ENCODE measurements at regions not wholly inside any gene's neighbourhood (a gene's known extent, or its start where the extent isn't known, plus 50 kb on each side); places are given as distances from the start of the nearest gene placed in this dataset.

DNA sequence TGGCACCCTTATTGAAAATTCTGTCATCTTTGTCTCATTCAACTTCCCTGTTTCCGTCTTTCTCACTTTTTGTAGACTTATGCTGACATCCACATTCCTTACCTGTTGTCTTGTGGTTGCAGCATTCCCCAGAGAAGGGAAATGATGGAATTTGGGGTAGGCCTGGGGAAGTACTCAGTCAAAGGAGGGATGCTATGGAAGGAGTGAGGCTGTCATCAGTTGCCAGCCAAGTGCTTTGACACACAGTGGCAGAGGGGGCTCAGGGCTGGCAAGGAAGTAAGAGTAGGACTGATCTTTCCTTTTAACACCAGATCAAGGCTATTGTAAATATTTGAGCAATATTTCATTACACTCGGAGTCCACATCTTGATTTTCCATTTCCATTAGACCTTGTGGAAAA, 64.4 kb downstream of the RPLP1 start:
- POLR2A ChIA-PET = no interaction called here
- no peak for TF ChIP-seq NFRKB (IDR thresholded peaks at IDR 0.05)
- TF ChIP-seq LEF1 (IDR thresholded peaks at IDR 0.05; ENCODE audit: borderline replicate concordance) = no peak
- TF ChIP-seq SP1 (IDR thresholded peaks at IDR 0.05) = no peak
- no peak for TF ChIP-seq FOXM1 (IDR thresholded peaks at IDR 0.05; ENCODE audit: borderline replicate concordance)
- no peak for TF ChIP-seq HDGF (IDR thresholded peaks at IDR 0.05; ENCODE audit: borderline replicate concordance)
- TF ChIP-seq FOXA1 (IDR thresholded peaks at IDR 0.05) = no peak
- no peak for TF ChIP-seq TARDBP (IDR thresholded peaks at IDR 0.05)
- TF ChIP-seq BHLHE40 (IDR thresholded peaks at IDR 0.05; ENCODE audit: borderline replicate concordance) = no peak
- TF ChIP-seq ARNT (IDR thresholded peaks at IDR 0.05) = no peak
- TF ChIP-seq SUZ12 (IDR thresholded peaks at IDR 0.05) = no peak
- no peak for TF ChIP-seq CTBP1 (IDR thresholded peaks at IDR 0.05; ENCODE audit: borderline replicate concordance)
- TF ChIP-seq ZNF384 (IDR thresholded peaks at IDR 0.05) = no peak
- no peak for DNase-seq (ENCODE audit: extremely low spot score)
- CTCF ChIA-PET = no interaction called here

GRCh38 chr15:69518806-69519205, 66.2 kb downstream of the RPLP1 start:
- TF ChIP-seq HDGF (IDR thresholded peaks at IDR 0.05; ENCODE audit: borderline replicate concordance) = no peak
- no peak for TF ChIP-seq FOXK2 (IDR thresholded peaks at IDR 0.05)
- TF ChIP-seq ARNT (IDR thresholded peaks at IDR 0.05) = no peak
- ChIA-PET CTCF (no interaction called here), POLR2A (no interaction called here)
- DNase-seq (ENCODE audit: extremely low spot score) = no peak

GRCh38 chr15:69520067-69520466, 67.4 kb downstream of the RPLP1 start:
- TF ChIP-seq CTBP1 (IDR thresholded peaks at IDR 0.05; ENCODE audit: borderline replicate concordance) (no peak), SUZ12 (IDR thresholded peaks at IDR 0.05) (no peak), ELF4 (IDR thresholded peaks at IDR 0.05) (no peak), FOXK2 (IDR thresholded peaks at IDR 0.05) (no peak), NFRKB (IDR thresholded peaks at IDR 0.05) (no peak), FOXA1 (IDR thresholded peaks at IDR 0.05) (no peak), PKNOX1 (IDR thresholded peaks at IDR 0.05) (no peak), LEF1 (IDR thresholded peaks at IDR 0.05; ENCODE audit: borderline replicate concordance) (no peak), L3MBTL2 (conservative IDR thresholded peaks at IDR 0.05) (no peak), BHLHE40 (IDR thresholded peaks at IDR 0.05; ENCODE audit: borderline replicate concordance) (no peak), SP1 (IDR thresholded peaks at IDR 0.05) (no peak), ARNT (IDR thresholded peaks at IDR 0.05) (no peak)
- POLR2A ChIA-PET = no interaction called here
- CTCF ChIA-PET = no interaction called here
- no peak for DNase-seq (ENCODE audit: extremely low spot score)

GRCh38 chr15:69522361-69522760, 69.7 kb downstream of the RPLP1 start:
- TF ChIP-seq FOXK2 (IDR thresholded peaks at IDR 0.05) (no peak), NFRKB (IDR thresholded peaks at IDR 0.05) (no peak), HDGF (IDR thresholded peaks at IDR 0.05; ENCODE audit: borderline replicate concordance) (no peak), L3MBTL2 (conservative IDR thresholded peaks at IDR 0.05) (no peak), FOXA1 (IDR thresholded peaks at IDR 0.05) (no peak), BHLHE40 (IDR thresholded peaks at IDR 0.05; ENCODE audit: borderline replicate concordance) (no peak), CTBP1 (IDR thresholded peaks at IDR 0.05; ENCODE audit: borderline replicate concordance) (no peak), SUZ12 (IDR thresholded peaks at IDR 0.05) (no peak), SP1 (IDR thresholded peaks at IDR 0.05) (no peak), TARDBP (IDR thresholded peaks at IDR 0.05) (no peak), ELF4 (IDR thresholded peaks at IDR 0.05) (no peak), ARNT (IDR thresholded peaks at IDR 0.05) (no peak), FOXM1 (IDR thresholded peaks at IDR 0.05; ENCODE audit: borderline replicate concordance) (no peak), ZNF384 (IDR thresholded peaks at IDR 0.05) (no peak), PKNOX1 (IDR thresholded peaks at IDR 0.05) (no peak), LEF1 (IDR thresholded peaks at IDR 0.05; ENCODE audit: borderline replicate concordance) (no peak)
- ChIA-PET CTCF (interaction anchor here (0.6 to 0.7 kb wide), 2 partner anchors 9 to 41 kb away, joined by 3 to 4 read pairs; no protein-coding TSS in a partner anchor), POLR2A (no interaction called here)
- no peak for DNase-seq (ENCODE audit: extremely low spot score)

DNA sequence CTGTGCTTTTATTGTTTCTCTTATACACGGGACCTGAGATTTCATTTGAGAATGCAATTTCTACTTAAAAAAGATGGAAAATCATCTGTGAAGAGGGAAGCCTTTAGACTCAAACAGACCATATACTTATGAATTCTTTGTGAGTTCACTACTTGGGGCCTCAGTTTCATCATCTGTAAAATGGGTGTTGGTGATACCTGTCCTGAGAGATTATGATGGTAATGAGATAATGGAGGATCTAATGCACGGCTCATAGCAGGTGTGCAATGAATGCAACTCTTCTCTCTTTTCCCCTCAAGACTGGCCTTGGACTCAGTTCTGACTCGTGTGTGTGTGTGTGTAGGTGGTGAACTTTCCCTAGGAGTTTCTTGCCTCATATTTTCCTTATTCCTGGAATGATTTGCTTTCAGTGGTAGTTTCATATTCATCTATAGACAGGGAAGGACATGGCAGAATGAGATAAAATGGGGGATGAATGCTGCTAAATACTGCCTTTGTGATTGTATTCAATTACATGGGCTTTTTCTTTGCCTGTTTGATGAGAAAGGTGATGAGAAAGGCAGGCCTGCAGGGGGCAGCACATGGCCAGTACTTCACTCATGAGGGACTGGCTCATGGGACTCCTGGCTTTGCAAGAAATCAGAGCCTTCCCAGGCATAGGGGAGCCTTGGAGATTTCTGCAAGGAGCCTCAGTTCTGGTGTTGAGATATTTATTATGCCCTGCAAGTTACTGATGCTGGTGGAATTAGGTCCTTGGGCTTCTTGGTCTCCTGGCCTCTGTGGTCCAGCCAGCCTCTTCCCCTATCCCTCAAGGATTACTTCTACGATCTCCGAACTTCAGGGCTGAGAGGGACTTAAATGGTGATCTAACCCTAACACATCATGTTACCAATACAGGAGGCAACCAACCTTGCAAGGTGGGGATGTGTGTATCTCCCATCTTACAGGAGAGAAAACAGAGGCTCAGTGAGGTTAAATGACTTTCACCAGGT, 70.7 kb downstream of the RPLP1 start:
- peak; percentile 72 for DNase-seq (ENCODE audit: extremely low spot score)
- TF ChIP-seq SUZ12 (IDR thresholded peaks at IDR 0.05) (no peak), TARDBP (IDR thresholded peaks at IDR 0.05) (no peak), SP1 (IDR thresholded peaks at IDR 0.05) (no peak)
- ChIA-PET CTCF (no interaction called here), POLR2A (no interaction called here)

DNA sequence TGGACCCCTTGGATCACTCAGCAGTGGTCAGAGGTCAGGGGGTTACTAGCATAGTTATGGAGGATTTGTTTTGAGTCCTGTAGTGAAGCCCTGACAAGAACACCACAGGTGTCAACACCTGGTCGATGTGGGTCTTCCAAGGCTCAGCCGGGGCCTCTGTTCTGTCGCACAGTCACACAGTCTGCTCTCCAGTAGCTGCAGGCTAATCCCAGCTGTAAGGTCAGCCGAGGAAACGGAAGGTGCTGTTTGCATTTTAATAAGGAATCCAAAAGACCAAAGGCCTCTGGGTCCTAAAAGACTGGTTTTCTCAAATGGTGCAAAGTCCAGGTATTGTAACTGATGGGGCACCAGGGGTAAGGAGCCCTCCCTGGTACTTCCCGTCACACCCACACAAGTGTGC, 71.7 kb downstream of the RPLP1 start:
- no peak for TF ChIP-seq L3MBTL2 (conservative IDR thresholded peaks at IDR 0.05)
- TF ChIP-seq FOXM1 (IDR thresholded peaks at IDR 0.05; ENCODE audit: borderline replicate concordance) = no peak
- no peak for TF ChIP-seq NFRKB (IDR thresholded peaks at IDR 0.05)
- ChIA-PET POLR2A (no interaction called here), CTCF (no interaction called here)
- no peak for DNase-seq (ENCODE audit: extremely low spot score)

DNA sequence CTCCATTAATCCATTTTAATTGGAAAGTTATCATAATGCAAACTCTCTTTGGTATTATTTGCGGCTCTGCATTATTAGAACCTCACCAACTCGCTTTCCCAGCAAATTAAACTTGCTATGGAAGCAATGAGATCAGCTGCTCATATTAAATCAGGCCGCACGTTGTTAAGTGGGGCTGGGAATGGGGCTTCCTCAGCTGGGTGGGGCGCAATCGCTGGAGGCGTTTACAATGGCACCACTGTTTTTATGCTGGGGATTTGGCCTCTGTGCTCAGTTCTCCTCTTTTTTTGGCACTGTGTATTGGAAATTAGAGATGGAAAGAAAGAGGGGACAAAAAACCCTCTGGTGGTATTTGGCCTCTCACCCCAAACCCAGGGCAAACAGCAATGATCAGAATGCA, 72.2 kb downstream of the RPLP1 start:
- TF ChIP-seq LEF1 (IDR thresholded peaks at IDR 0.05; ENCODE audit: borderline replicate concordance) = no peak
- TF ChIP-seq PKNOX1 (IDR thresholded peaks at IDR 0.05) = no peak
- no peak for TF ChIP-seq ZNF384 (IDR thresholded peaks at IDR 0.05)
- no peak for TF ChIP-seq SUZ12 (IDR thresholded peaks at IDR 0.05)
- no peak for TF ChIP-seq BHLHE40 (IDR thresholded peaks at IDR 0.05; ENCODE audit: borderline replicate concordance)
- no peak for TF ChIP-seq ARNT (IDR thresholded peaks at IDR 0.05)
- TF ChIP-seq FOXM1 (IDR thresholded peaks at IDR 0.05; ENCODE audit: borderline replicate concordance) = no peak
- TF ChIP-seq SP1 (IDR thresholded peaks at IDR 0.05) = no peak
- no peak for TF ChIP-seq FOXA1 (IDR thresholded peaks at IDR 0.05)
- no peak for TF ChIP-seq ELF4 (IDR thresholded peaks at IDR 0.05)
- TF ChIP-seq TARDBP (IDR thresholded peaks at IDR 0.05) = no peak
- no peak for TF ChIP-seq CTBP1 (IDR thresholded peaks at IDR 0.05; ENCODE audit: borderline replicate concordance)
- TF ChIP-seq NFRKB (IDR thresholded peaks at IDR 0.05) = no peak
- no peak for TF ChIP-seq HDGF (IDR thresholded peaks at IDR 0.05; ENCODE audit: borderline replicate concordance)
- no peak for TF ChIP-seq L3MBTL2 (conservative IDR thresholded peaks at IDR 0.05)
- TF ChIP-seq FOXK2 (IDR thresholded peaks at IDR 0.05) = no peak
- ChIA-PET POLR2A (no interaction called here), CTCF (no interaction called here)
- DNase-seq (ENCODE audit: extremely low spot score) = no peak

Data from HEK293T (cell line).